ENCODE measurements at regions not wholly inside any gene's neighbourhood (a gene's known extent, or its start where the extent isn't known, plus 50 kb on each side); places are given as distances from the start of the nearest gene placed in this dataset.

- ChIA-PET CTCF (no interaction called here), POLR2A (no interaction called here)
- Mint-ChIP-seq H3K4me3 (no peak overlapping the region), H3K27ac (no peak overlapping the region), H3K27me3 (peaks cover 23 to 27% of the 10 kb centered on the region in 2 donors), H3K9me3 (peaks cover 10 to 13% (median 10%) of the 10 kb centered on the region in 3 donors), H3K36me3 (no peaks in the 10 kb centered on the region), H3K4me1 (no peaks in the 10 kb centered on the region)
- Histone ChIP-seq H3K27me3 (replicated peaks in 1 of 2; ENCODE audit: control insufficient read depth in 2 of 2, extremely low read depth in 1 of 2, insufficient read depth in 2 of 2, low read length in 1 of 2) (peaks cover 0 to 40% of the 10 kb centered on the region in 2 experiments), H3K27ac (ENCODE audit: low read length) (no peak overlapping the region), H3K36me3 (ENCODE audit: control insufficient read depth in 2 of 2, extremely low read depth in 1 of 2, insufficient read depth in 1 of 2, low read length in 1 of 2) (no peaks in the 10 kb centered on the region), H3K4me1 (ENCODE audit: control insufficient read depth in 1 of 2, extremely low read depth in 1 of 2, insufficient read depth in 2 of 2, low read length in 2 of 2) (no peaks in the 10 kb centered on the region), H3K4me3 (ENCODE audit: control insufficient read depth in 1 of 2, extremely low read depth in 1 of 2, low read length in 1 of 2) (no peak overlapping the region), H3K9me3 (no peaks in the 10 kb centered on the region)
- 42% methylated on average over 8 of the region's 21 CpGs for WGBS (ENCODE audit: insufficient coverage)
- ATAC-seq (replicated peaks in 1 of 4) = no peak
- no peak for DNase-seq
These were observed 122.6 kb upstream of the RPL38 start for GRCh38 chr17:74080656-74081582.

GRCh38 chr17:74082886-74083285 is 120.6 kb upstream of the RPL38 start:
- Histone ChIP-seq H3K36me3 (ENCODE audit: control insufficient read depth in 2 of 2, extremely low read depth in 1 of 2, insufficient read depth in 1 of 2, low read length in 1 of 2) (no peaks in the 10 kb centered on the region), H3K4me1 (ENCODE audit: control insufficient read depth in 1 of 2, extremely low read depth in 1 of 2, insufficient read depth in 2 of 2, low read length in 2 of 2) (no peaks in the 10 kb centered on the region), H3K27me3 (replicated peaks in 1 of 2; ENCODE audit: control insufficient read depth in 2 of 2, extremely low read depth in 1 of 2, insufficient read depth in 2 of 2, low read length in 1 of 2) (peaks cover 0 to 47% of the 10 kb centered on the region in 2 experiments), H3K4me3 (ENCODE audit: control insufficient read depth in 1 of 2, extremely low read depth in 1 of 2, low read length in 1 of 2) (no peak overlapping the region), H3K27ac (ENCODE audit: low read length) (no peak overlapping the region), H3K9me3 (no peaks in the 10 kb centered on the region)
- Mint-ChIP-seq H3K4me1 (no peaks in the 10 kb centered on the region), H3K9me3 (peaks cover 10 to 13% (median 10%) of the 10 kb centered on the region in 3 donors), H3K27ac (no peak overlapping the region), H3K36me3 (no peaks in the 10 kb centered on the region), H3K27me3 (peaks cover 27 to 28% of the 10 kb centered on the region in 2 donors), H3K4me3 (no peak overlapping the region)
- CTCF ChIA-PET = no interaction called here
- WGBS (ENCODE audit: insufficient coverage) = 42% methylated on average over 2 of the region's 7 CpGs
- POLR2A ChIA-PET = no interaction called here
- ATAC-seq (replicated peaks in 1 of 4) (no peak), DNase-seq (no peak)

GRCh38 chr17:74083321-74083720 is 120.2 kb upstream of the RPL38 start:
- Mint-ChIP-seq H3K4me1 (no peaks in the 10 kb centered on the region), H3K9me3 (peaks cover 10 to 13% (median 10%) of the 10 kb centered on the region in 3 donors), H3K4me3 (no peak overlapping the region), H3K36me3 (no peaks in the 10 kb centered on the region), H3K27me3 (peaks cover 29 to 32% of the 10 kb centered on the region in 2 donors), H3K27ac (no peak overlapping the region)
- H3K36me3 ChIP-seq (ENCODE audit: control insufficient read depth in 2 of 2, extremely low read depth in 1 of 2, insufficient read depth in 1 of 2, low read length in 1 of 2) = no peaks in the 10 kb centered on the region
- no peaks in the 10 kb centered on the region for H3K9me3 ChIP-seq
- H3K4me3 ChIP-seq (ENCODE audit: control insufficient read depth in 1 of 2, extremely low read depth in 1 of 2, low read length in 1 of 2) = no peak overlapping the region
- H3K27ac ChIP-seq (ENCODE audit: low read length) = no peak overlapping the region
- ChIA-PET POLR2A (no interaction called here), CTCF (no interaction called here)
- peaks cover 0 to 46% of the 10 kb centered on the region in 2 experiments for H3K27me3 ChIP-seq (replicated peaks in 1 of 2; ENCODE audit: control insufficient read depth in 2 of 2, extremely low read depth in 1 of 2, insufficient read depth in 2 of 2, low read length in 1 of 2)
- H3K4me1 ChIP-seq (ENCODE audit: control insufficient read depth in 1 of 2, extremely low read depth in 1 of 2, insufficient read depth in 2 of 2, low read length in 2 of 2) = no peaks in the 10 kb centered on the region
- ATAC-seq (replicated peaks in 1 of 4) (no peak), DNase-seq (no peak)
- WGBS (ENCODE audit: insufficient coverage) = 60% methylated on average over 1 of the region's 3 CpGs

GRCh38 chr17:74085434-74085833 is 118.0 kb upstream of the RPL38 start:
- Mint-ChIP-seq H3K27ac (no peak overlapping the region), H3K4me1 (no peaks in the 10 kb centered on the region), H3K9me3 (peaks cover 10 to 13% (median 10%) of the 10 kb centered on the region in 3 donors), H3K36me3 (no peaks in the 10 kb centered on the region), H3K27me3 (peaks cover 23 to 36% of the 10 kb centered on the region in 2 donors), H3K4me3 (no peak overlapping the region)
- no peaks in the 10 kb centered on the region for H3K4me1 ChIP-seq (ENCODE audit: control insufficient read depth in 1 of 2, extremely low read depth in 1 of 2, insufficient read depth in 2 of 2, low read length in 2 of 2)
- WGBS (ENCODE audit: insufficient coverage) = 17% methylated on average over 1 of the region's 3 CpGs
- ATAC-seq (replicated peaks in 1 of 4) (no peak), DNase-seq (peak in 1 of 35 experiments; percentile 3)
- no peak overlapping the region for H3K27ac ChIP-seq (ENCODE audit: low read length)
- H3K36me3 ChIP-seq (ENCODE audit: control insufficient read depth in 2 of 2, extremely low read depth in 1 of 2, insufficient read depth in 1 of 2, low read length in 1 of 2) = no peaks in the 10 kb centered on the region
- H3K27me3 ChIP-seq (replicated peaks in 1 of 2; ENCODE audit: control insufficient read depth in 2 of 2, extremely low read depth in 1 of 2, insufficient read depth in 2 of 2, low read length in 1 of 2) = peaks cover 0 to 52% of the 10 kb centered on the region in 2 experiments
- no peaks in the 10 kb centered on the region for H3K9me3 ChIP-seq
- CTCF ChIA-PET = no interaction called here
- POLR2A ChIA-PET = no interaction called here
- H3K4me3 ChIP-seq (ENCODE audit: control insufficient read depth in 1 of 2, extremely low read depth in 1 of 2, low read length in 1 of 2) = no peak overlapping the region

GRCh38 chr17:74087002-74087585 is 116.4 kb upstream of the RPL38 start:
- H3K4me1 Mint-ChIP-seq = no peaks in the 10 kb centered on the region
- DNase-seq = no peak

GRCh38 chr17:74088285-74088933 is 115.1 kb upstream of the RPL38 start:
- Histone ChIP-seq H3K36me3 (ENCODE audit: control insufficient read depth in 2 of 2, extremely low read depth in 1 of 2, insufficient read depth in 1 of 2, low read length in 1 of 2) (no peaks in the 10 kb centered on the region), H3K9me3 (no peaks in the 10 kb centered on the region), H3K4me3 (ENCODE audit: control insufficient read depth in 1 of 2, extremely low read depth in 1 of 2, low read length in 1 of 2) (no peak overlapping the region), H3K27me3 (replicated peaks in 1 of 2; ENCODE audit: control insufficient read depth in 2 of 2, extremely low read depth in 1 of 2, insufficient read depth in 2 of 2, low read length in 1 of 2) (peaks cover 0 to 34% of the 10 kb centered on the region in 2 experiments), H3K4me1 (ENCODE audit: control insufficient read depth in 1 of 2, extremely low read depth in 1 of 2, insufficient read depth in 2 of 2, low read length in 2 of 2) (no peaks in the 10 kb centered on the region), H3K27ac (ENCODE audit: low read length) (no peak overlapping the region)
- Mint-ChIP-seq H3K27me3 (peaks cover 14 to 30% of the 10 kb centered on the region in 2 donors), H3K4me1 (no peaks in the 10 kb centered on the region), H3K36me3 (no peaks in the 10 kb centered on the region), H3K27ac (no peak overlapping the region), H3K4me3 (no peak overlapping the region), H3K9me3 (peaks cover 10 to 25% (median 11%) of the 10 kb centered on the region in 3 donors)
- ChIA-PET POLR2A (no interaction called here), CTCF (no interaction called here)
- ATAC-seq (replicated peaks in 1 of 4) (no peak), DNase-seq (no peak)
- WGBS (ENCODE audit: insufficient coverage) = 80% methylated on average over 5 of the region's 6 CpGs

More at GRCh38 chr17:74087002-74087585, 116.4 kb upstream of the RPL38 start:
- Mint-ChIP-seq H3K27me3 (peaks cover 22 to 39% of the 10 kb centered on the region in 2 donors), H3K9me3 (peaks cover 10 to 25% (median 11%) of the 10 kb centered on the region in 3 donors), H3K27ac (no peak overlapping the region), H3K4me3 (no peak overlapping the region), H3K36me3 (no peaks in the 10 kb centered on the region)
- no peaks in the 10 kb centered on the region for H3K36me3 ChIP-seq (ENCODE audit: control insufficient read depth in 2 of 2, extremely low read depth in 1 of 2, insufficient read depth in 1 of 2, low read length in 1 of 2)
- POLR2A ChIA-PET = no interaction called here
- H3K27me3 ChIP-seq (replicated peaks in 1 of 2; ENCODE audit: control insufficient read depth in 2 of 2, extremely low read depth in 1 of 2, insufficient read depth in 2 of 2, low read length in 1 of 2) = peaks cover 0 to 36% of the 10 kb centered on the region in 2 experiments
- CTCF ChIA-PET = no interaction called here
- WGBS (ENCODE audit: insufficient coverage) = 48% methylated on average over 2 of the region's 9 CpGs
- ATAC-seq (replicated peaks in 1 of 4) = no peak
- H3K27ac ChIP-seq (ENCODE audit: low read length) = no peak overlapping the region
- no peak overlapping the region for H3K4me3 ChIP-seq (ENCODE audit: control insufficient read depth in 1 of 2, extremely low read depth in 1 of 2, low read length in 1 of 2)
- no peaks in the 10 kb centered on the region for H3K4me1 ChIP-seq (ENCODE audit: control insufficient read depth in 1 of 2, extremely low read depth in 1 of 2, insufficient read depth in 2 of 2, low read length in 2 of 2)
- H3K9me3 ChIP-seq = no peaks in the 10 kb centered on the region
